ENCODE measurements at regions not wholly inside any gene's neighbourhood (a gene's known extent, or its start where the extent isn't known, plus 50 kb on each side); places are given as distances from the start of the nearest gene placed in this dataset.

- no peaks in the 10 kb centered on the region for H3K4me1 Mint-ChIP-seq (ENCODE audit: unreplicated experiment)
- H3K36me3 Mint-ChIP-seq (ENCODE audit: unreplicated experiment), result no peaks in the 10 kb centered on the region
- TF ChIP-seq, protein P1, sequence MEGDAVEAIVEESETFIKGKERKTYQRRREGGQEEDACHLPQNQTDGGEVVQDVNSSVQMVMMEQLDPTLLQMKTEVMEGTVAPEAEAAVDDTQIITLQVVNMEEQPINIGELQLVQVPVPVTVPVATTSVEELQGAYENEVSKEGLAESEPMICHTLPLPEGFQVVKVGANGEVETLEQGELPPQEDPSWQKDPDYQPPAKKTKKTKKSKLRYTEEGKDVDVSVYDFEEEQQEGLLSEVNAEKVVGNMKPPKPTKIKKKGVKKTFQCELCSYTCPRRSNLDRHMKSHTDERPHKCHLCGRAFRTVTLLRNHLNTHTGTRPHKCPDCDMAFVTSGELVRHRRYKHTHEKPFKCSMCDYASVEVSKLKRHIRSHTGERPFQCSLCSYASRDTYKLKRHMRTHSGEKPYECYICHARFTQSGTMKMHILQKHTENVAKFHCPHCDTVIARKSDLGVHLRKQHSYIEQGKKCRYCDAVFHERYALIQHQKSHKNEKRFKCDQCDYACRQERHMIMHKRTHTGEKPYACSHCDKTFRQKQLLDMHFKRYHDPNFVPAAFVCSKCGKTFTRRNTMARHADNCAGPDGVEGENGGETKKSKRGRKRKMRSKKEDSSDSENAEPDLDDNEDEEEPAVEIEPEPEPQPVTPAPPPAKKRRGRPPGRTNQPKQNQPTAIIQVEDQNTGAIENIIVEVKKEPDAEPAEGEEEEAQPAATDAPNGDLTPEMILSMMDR (IDR thresholded peaks at IDR 0.05), result no peak
- no peaks in the 10 kb centered on the region for H3K27me3 Mint-ChIP-seq (ENCODE audit: unreplicated experiment)
- no peak for DNase-seq (ENCODE audit: extremely low spot score, unreplicated experiment)
- peaks cover 65% of the 10 kb centered on the region for H3K9me3 Mint-ChIP-seq (ENCODE audit: unreplicated experiment)
- H3K27ac Mint-ChIP-seq (ENCODE audit: unreplicated experiment), result no peak overlapping the region
- no peak overlapping the region for H3K4me3 Mint-ChIP-seq (ENCODE audit: unreplicated experiment)
These were observed 378.0 kb downstream of the CPXCR1 start for GRCh38 chrX:89124985-89125384.
